ENCODE measurements at regions not wholly inside any gene's neighbourhood (a gene's known extent, or its start where the extent isn't known, plus 50 kb on each side); places are given as distances from the start of the nearest gene placed in this dataset.

GRCh38 chr7:81272176-81272575 lies 353.3 kb upstream of the SEMA3C start:
- peaks cover 0 to 6% (median 0%) of the 10 kb centered on the region in 3 experiments for H3K9me3 ChIP-seq (ENCODE audit: control insufficient read depth in 2 of 3, low read length in 3 of 3)
- H3K4me3 ChIP-seq (ENCODE audit: low read length) = no peak overlapping the region
- no peaks in the 10 kb centered on the region for H3K4me1 Mint-ChIP-seq
- H3K4me1 ChIP-seq (ENCODE audit: control insufficient read depth in 2 of 2, insufficient read depth in 2 of 2, low read length in 2 of 2) = no peaks in the 10 kb centered on the region
- no peak for ATAC-seq
- ChIA-PET CTCF (no interaction called here), POLR2A (no interaction called here)
- H3K36me3 ChIP-seq (ENCODE audit: control insufficient read depth in 2 of 3, insufficient read depth in 3 of 3, low read length in 3 of 3) = no peaks in the 10 kb centered on the region
- H3K9me3 Mint-ChIP-seq = peaks cover 0 to 15% (median 2%) of the 10 kb centered on the region in 11 donors
- no peak overlapping the region for H3K4me3 Mint-ChIP-seq
- no peak overlapping the region for H3K27ac Mint-ChIP-seq
- H3K36me3 Mint-ChIP-seq = no peaks in the 10 kb centered on the region
- DNase-seq = no peak
- intact Hi-C loops (cut with micrococcal nuclease) = no loop called here
- no peak overlapping the region for H3K27ac ChIP-seq (ENCODE audit: low read depth, low read length)
- H3K27me3 ChIP-seq (ENCODE audit: control insufficient read depth in 2 of 2, insufficient read depth in 2 of 2, low read length in 2 of 2) = no peaks in the 10 kb centered on the region
- no peaks in the 10 kb centered on the region for H3K27me3 Mint-ChIP-seq

- peaks cover 0 to 6% (median 5%) of the 10 kb centered on the region in 11 donors for H3K9me3 Mint-ChIP-seq
- DNase-seq = no peak
- H3K27ac Mint-ChIP-seq = no peak overlapping the region
- no peaks in the 10 kb centered on the region for H3K27me3 Mint-ChIP-seq
- Histone ChIP-seq H3K4me3 (ENCODE audit: low read length) (no peak overlapping the region), H3K9me3 (ENCODE audit: control insufficient read depth in 2 of 3, low read length in 3 of 3) (no peaks in the 10 kb centered on the region), H3K36me3 (ENCODE audit: control insufficient read depth in 2 of 3, insufficient read depth in 3 of 3, low read length in 3 of 3) (no peaks in the 10 kb centered on the region), H3K27me3 (ENCODE audit: control insufficient read depth in 2 of 2, insufficient read depth in 2 of 2, low read length in 2 of 2) (no peaks in the 10 kb centered on the region), H3K4me1 (ENCODE audit: control insufficient read depth in 2 of 2, insufficient read depth in 2 of 2, low read length in 2 of 2) (no peaks in the 10 kb centered on the region), H3K27ac (ENCODE audit: low read depth, low read length) (no peak overlapping the region)
- no peaks in the 10 kb centered on the region for H3K36me3 Mint-ChIP-seq
- no peak for ATAC-seq
- ChIA-PET POLR2A (no interaction called here), CTCF (no interaction called here)
- no peaks in the 10 kb centered on the region for H3K4me1 Mint-ChIP-seq
- no peak overlapping the region for H3K4me3 Mint-ChIP-seq
- intact Hi-C loops (cut with micrococcal nuclease) = no loop called here
These were observed 349.7 kb upstream of the SEMA3C start for GRCh38 chr7:81268551-81268950.

- Mint-ChIP-seq H3K9me3 (peaks cover 0 to 8% (median 6%) of the 10 kb centered on the region in 11 donors), H3K4me3 (no peak overlapping the region)
- POLR2A ChIA-PET = no interaction called here
These were observed 348.7 kb upstream of the SEMA3C start for GRCh38 chr7:81267508-81267907.

GRCh38 chr7:81264116-81264515 lies 345.3 kb upstream of the SEMA3C start:
- CTCF ChIA-PET = no interaction called here
- DNase-seq (no peak), ATAC-seq (no peak)
- H3K4me3 Mint-ChIP-seq = no peak overlapping the region
- no peak overlapping the region for H3K4me3 ChIP-seq (ENCODE audit: low read length)
- intact Hi-C loops (cut with micrococcal nuclease) = no loop called here
- H3K9me3 ChIP-seq (ENCODE audit: control insufficient read depth in 2 of 3, low read length in 3 of 3) = no peaks in the 10 kb centered on the region
- no peaks in the 10 kb centered on the region for H3K4me1 Mint-ChIP-seq
- H3K27me3 Mint-ChIP-seq = no peaks in the 10 kb centered on the region
- no peak overlapping the region for H3K27ac Mint-ChIP-seq
- no peaks in the 10 kb centered on the region for H3K27me3 ChIP-seq (ENCODE audit: control insufficient read depth in 2 of 2, insufficient read depth in 2 of 2, low read length in 2 of 2)
- peaks cover 0 to 4% (median 0%) of the 10 kb centered on the region in 5 donors for H3K36me3 Mint-ChIP-seq
- POLR2A ChIA-PET = no interaction called here
- no peak overlapping the region for H3K27ac ChIP-seq (ENCODE audit: low read depth, low read length)
- peaks cover 0 to 27% (median 8%) of the 10 kb centered on the region in 11 donors for H3K9me3 Mint-ChIP-seq
- H3K36me3 ChIP-seq (ENCODE audit: control insufficient read depth in 2 of 3, insufficient read depth in 3 of 3, low read length in 3 of 3) = no peaks in the 10 kb centered on the region
- H3K4me1 ChIP-seq (ENCODE audit: control insufficient read depth in 2 of 2, insufficient read depth in 2 of 2, low read length in 2 of 2) = no peaks in the 10 kb centered on the region

More at GRCh38 chr7:81267508-81267907, 348.7 kb upstream of the SEMA3C start:
- no peaks in the 10 kb centered on the region for H3K9me3 ChIP-seq (ENCODE audit: control insufficient read depth in 2 of 3, low read length in 3 of 3)
- ATAC-seq = no peak
- H3K4me3 ChIP-seq (ENCODE audit: low read length) = no peak overlapping the region
- no peaks in the 10 kb centered on the region for H3K36me3 ChIP-seq (ENCODE audit: control insufficient read depth in 2 of 3, insufficient read depth in 3 of 3, low read length in 3 of 3)
- no peaks in the 10 kb centered on the region for H3K27me3 ChIP-seq (ENCODE audit: control insufficient read depth in 2 of 2, insufficient read depth in 2 of 2, low read length in 2 of 2)
- CTCF ChIA-PET = no interaction called here
- H3K27ac Mint-ChIP-seq = no peak overlapping the region
- H3K36me3 Mint-ChIP-seq = no peaks in the 10 kb centered on the region
- no peaks in the 10 kb centered on the region for H3K4me1 ChIP-seq (ENCODE audit: control insufficient read depth in 2 of 2, insufficient read depth in 2 of 2, low read length in 2 of 2)
- DNase-seq = no peak
- no peaks in the 10 kb centered on the region for H3K4me1 Mint-ChIP-seq
- H3K27ac ChIP-seq (ENCODE audit: low read depth, low read length) = no peak overlapping the region
- intact Hi-C loops (cut with micrococcal nuclease) = no loop called here
- H3K27me3 Mint-ChIP-seq = no peaks in the 10 kb centered on the region

- ChIA-PET CTCF (no interaction called here), POLR2A (no interaction called here)
- no peak overlapping the region for H3K27ac ChIP-seq (ENCODE audit: low read depth, low read length)
- H3K36me3 Mint-ChIP-seq = peaks cover 0 to 4% (median 0%) of the 10 kb centered on the region in 5 donors
- H3K4me1 ChIP-seq (ENCODE audit: control insufficient read depth in 2 of 2, insufficient read depth in 2 of 2, low read length in 2 of 2) = no peaks in the 10 kb centered on the region
- H3K27me3 Mint-ChIP-seq = no peaks in the 10 kb centered on the region
- peaks cover 0 to 27% (median 9%) of the 10 kb centered on the region in 11 donors for H3K9me3 Mint-ChIP-seq
- H3K36me3 ChIP-seq (ENCODE audit: control insufficient read depth in 2 of 3, insufficient read depth in 3 of 3, low read length in 3 of 3) = no peaks in the 10 kb centered on the region
- intact Hi-C loops (cut with micrococcal nuclease) = no loop called here
- no peak overlapping the region for H3K4me3 Mint-ChIP-seq
- H3K4me1 Mint-ChIP-seq = no peaks in the 10 kb centered on the region
- H3K4me3 ChIP-seq (ENCODE audit: low read length) = no peak overlapping the region
- DNase-seq (no peak), ATAC-seq (no peak)
- H3K27me3 ChIP-seq (ENCODE audit: control insufficient read depth in 2 of 2, insufficient read depth in 2 of 2, low read length in 2 of 2) = no peaks in the 10 kb centered on the region
- no peak overlapping the region for H3K27ac Mint-ChIP-seq
- H3K9me3 ChIP-seq (ENCODE audit: control insufficient read depth in 2 of 3, low read length in 3 of 3) = no peaks in the 10 kb centered on the region
These were observed 341.3 kb upstream of the SEMA3C start for GRCh38 chr7:81260152-81260551.

- peaks cover 0 to 4% (median 0%) of the 10 kb centered on the region in 5 donors for H3K36me3 Mint-ChIP-seq
- no peaks in the 10 kb centered on the region for H3K4me1 Mint-ChIP-seq
- Histone ChIP-seq H3K36me3 (ENCODE audit: control insufficient read depth in 2 of 3, insufficient read depth in 3 of 3, low read length in 3 of 3) (no peaks in the 10 kb centered on the region), H3K27ac (ENCODE audit: low read depth, low read length) (no peak overlapping the region), H3K9me3 (ENCODE audit: control insufficient read depth in 2 of 3, low read length in 3 of 3) (no peaks in the 10 kb centered on the region), H3K27me3 (ENCODE audit: control insufficient read depth in 2 of 2, insufficient read depth in 2 of 2, low read length in 2 of 2) (no peaks in the 10 kb centered on the region), H3K4me1 (ENCODE audit: control insufficient read depth in 2 of 2, insufficient read depth in 2 of 2, low read length in 2 of 2) (no peaks in the 10 kb centered on the region), H3K4me3 (ENCODE audit: low read length) (no peak overlapping the region)
- ATAC-seq = no peak
- POLR2A ChIA-PET = no interaction called here
- no peak for DNase-seq
- H3K9me3 Mint-ChIP-seq = peaks cover 0 to 27% (median 11%) of the 10 kb centered on the region in 11 donors
- no peak overlapping the region for H3K27ac Mint-ChIP-seq
- CTCF ChIA-PET = no interaction called here
- no peak overlapping the region for H3K4me3 Mint-ChIP-seq
- intact Hi-C loops (cut with micrococcal nuclease) = no loop called here
- no peaks in the 10 kb centered on the region for H3K27me3 Mint-ChIP-seq
These were observed 338.1 kb upstream of the SEMA3C start for GRCh38 chr7:81256991-81257390.

GRCh38 chr7:81248420-81248819 lies 329.6 kb upstream of the SEMA3C start:
- no peaks in the 10 kb centered on the region for H3K27me3 ChIP-seq (ENCODE audit: control insufficient read depth in 2 of 2, insufficient read depth in 2 of 2, low read length in 2 of 2)
- intact Hi-C loops (cut with micrococcal nuclease) = no loop called here
- DNase-seq (no peak), ATAC-seq (no peak)
- H3K4me1 ChIP-seq (ENCODE audit: control insufficient read depth in 2 of 2, insufficient read depth in 2 of 2, low read length in 2 of 2) = no peaks in the 10 kb centered on the region
- H3K9me3 ChIP-seq (ENCODE audit: control insufficient read depth in 2 of 3, low read length in 3 of 3) = no peaks in the 10 kb centered on the region
- Mint-ChIP-seq H3K27me3 (no peaks in the 10 kb centered on the region), H3K27ac (no peak overlapping the region), H3K36me3 (no peaks in the 10 kb centered on the region), H3K9me3 (peaks cover 2 to 20% (median 5%) of the 10 kb centered on the region in 11 donors), H3K4me3 (no peak overlapping the region), H3K4me1 (no peaks in the 10 kb centered on the region)
- H3K4me3 ChIP-seq (ENCODE audit: low read length) = no peak overlapping the region
- ChIA-PET POLR2A (no interaction called here), CTCF (no interaction called here)
- H3K27ac ChIP-seq (ENCODE audit: low read depth, low read length) = no peak overlapping the region
- H3K36me3 ChIP-seq (ENCODE audit: control insufficient read depth in 2 of 3, insufficient read depth in 3 of 3, low read length in 3 of 3) = no peaks in the 10 kb centered on the region

Measured in naive thymus-derived CD4-positive, alpha-beta T cell (primary cell).